IMR-90 (cell line): ENCODE measurements at regions not wholly inside any gene's neighbourhood (a gene's known extent, or its start where the extent isn't known, plus 50 kb on each side); places are given as distances from the start of the nearest gene placed in this dataset.

ENCODE experiments used
- ATAC-seq: fragments of 200-7000 bp; cut with Tn5 transposase; 2 replicates; pipeline ENCODE4 v1.9.1; 2020; ENCODE audit warnings: low read depth, mild to moderate bottlenecking, moderate library complexity
- BruUV-seq: library from RNA; stranded (reverse); fragments of 400-500 nt; replicated peaks from 2 replicates; lab custom pipeline; 2021; lab: Mats Ljungman, UMichigan
- CTCF ChIA-PET: fragments of 300-600 bp; formaldehyde crosslinking; extraction: SDS; loops from one replicate; lab custom pipeline; 2021; ENCODE audit warnings: antibody characterized with exemption; lab: Yijun Ruan, JAX
- POLR2A ChIA-PET: fragments of 300-600 bp; sonication (Branson Sonifier 250); formaldehyde crosslinking; loops from one replicate; lab custom pipeline; 2022; ENCODE audit warnings: antibody characterized with exemption; ENCODE audit not compliant: unreplicated experiment; lab: Charles Lee
- DNase-seq: peaks from one replicate; pipeline ENCODE4 v3.0.0; 2013
- H2AFZ ChIP-seq: replicated peaks from 2 replicates; pipeline ENCODE3; 2013; ENCODE audit warnings: low read length, mild to moderate bottlenecking; ENCODE audit not compliant: poor library complexity
- H2AK5ac ChIP-seq: 2 replicates; pipeline ENCODE4 v1.6.1; 2013; ENCODE audit warnings: low read depth, low read length, inconsistent platforms
- H2AK9ac ChIP-seq: replicated peaks from 2 replicates; pipeline ENCODE3; 2013; ENCODE audit warnings: mild to moderate bottlenecking, low read depth, low read length, moderate library complexity; ENCODE audit not compliant: poor library complexity
- H2BK120ac ChIP-seq: 2 replicates; pipeline ENCODE4 v1.6.1; 2013; ENCODE audit warnings: low read depth, low read length, inconsistent platforms
- H2BK15ac ChIP-seq: 3 replicates; pipeline ENCODE4 v1.6.1; 2013; ENCODE audit warnings: low read depth, low read length, inconsistent platforms
- H2BK20ac ChIP-seq: 2 replicates; pipeline ENCODE4 v1.6.1; 2013; ENCODE audit warnings: low read depth, mild to moderate bottlenecking, inconsistent platforms, low read length, moderate library complexity
- H2BK5ac ChIP-seq: 2 replicates; pipeline ENCODE4 v1.6.1; 2013; ENCODE audit warnings: mild to moderate bottlenecking, low read depth, low read length, inconsistent platforms; ENCODE audit not compliant: poor library complexity, severe bottlenecking
- H3K14ac ChIP-seq: replicated peaks from 2 replicates; pipeline ENCODE4 v1.6.1; 2013; ENCODE audit warnings: low read depth, low read length, inconsistent platforms
- H3K18ac ChIP-seq: 2 replicates; pipeline ENCODE4 v1.6.1; 2013; ENCODE audit warnings: low read depth, low read length, control low read depth
- H3K23ac ChIP-seq: 2 replicates; pipeline ENCODE4 v1.6.1; 2013; ENCODE audit warnings: low read depth, low read length, inconsistent platforms
- H3K27ac ChIP-seq: 2 replicates; pipeline ENCODE4 v1.5.1; 2013; ENCODE audit warnings: mild to moderate bottlenecking, control low read depth, low read length; ENCODE audit not compliant: insufficient read depth
- H3K27me3 ChIP-seq: 2 replicates; pipeline ENCODE4 v1.6.1; 2013; ENCODE audit warnings: low read length; ENCODE audit not compliant: control insufficient read depth, insufficient read depth
- H3K36me3 ChIP-seq: 2 replicates; pipeline ENCODE4 v1.6.1; 2013; ENCODE audit warnings: low read length, mixed read lengths; ENCODE audit not compliant: control insufficient read depth, insufficient read depth
- H3K4ac ChIP-seq: 2 replicates; pipeline ENCODE4 v1.6.1; 2013; ENCODE audit warnings: low read depth, low read length, inconsistent platforms
- H3K4me1 ChIP-seq: 2 replicates; pipeline ENCODE4 v1.6.1; 2013; ENCODE audit warnings: low read length, mixed read lengths; ENCODE audit not compliant: control insufficient read depth, insufficient read depth
- H3K4me2 ChIP-seq: 2 replicates; pipeline ENCODE4 v1.6.1; 2013; ENCODE audit warnings: low read depth, mild to moderate bottlenecking, control low read depth, low read length, moderate library complexity
- H3K4me3 ChIP-seq: 2 replicates; pipeline ENCODE4 v1.5.1; 2013; ENCODE audit warnings: low read depth, mild to moderate bottlenecking, control low read depth, low read length, moderate library complexity; ENCODE audit not compliant: insufficient read depth
- H3K56ac ChIP-seq: 2 replicates; pipeline ENCODE4 v1.6.1; 2013; ENCODE audit warnings: low read length, inconsistent platforms; ENCODE audit not compliant: insufficient read depth; ENCODE audit errors: extremely low read depth
- H3K79me1 ChIP-seq, 2 experiments: 2 replicates each; pipeline ENCODE4 v1.6.1; 2013; ENCODE audit warnings: low read length in 2 of 2, inconsistent platforms in 1 of 2, low read depth in 1 of 2
- H3K9ac ChIP-seq: 2 replicates; pipeline ENCODE4 v1.6.1; 2013; ENCODE audit warnings: low read depth, low read length, control low read depth
- H3K9me1 ChIP-seq: 2 replicates; pipeline ENCODE4 v1.6.1; 2013; ENCODE audit warnings: low read length, inconsistent platforms; ENCODE audit not compliant: insufficient read depth
- H3K9me3 ChIP-seq: 2 replicates; pipeline ENCODE4 v1.6.1; 2013; ENCODE audit warnings: low read length; ENCODE audit not compliant: control insufficient read depth, insufficient read depth
- H4K20me1 ChIP-seq: 2 replicates; pipeline ENCODE4 v1.6.1; 2013; ENCODE audit warnings: low read length, inconsistent platforms; ENCODE audit not compliant: insufficient read depth
- H4K5ac ChIP-seq: 2 replicates; pipeline ENCODE4 v1.6.1; 2013; ENCODE audit warnings: mild to moderate bottlenecking, low read depth, low read length, control low read depth
- H4K8ac ChIP-seq, 2 experiments: 2 replicates each; pipeline ENCODE4 v1.6.1; 2013; ENCODE audit warnings: low read depth in 2 of 2, low read length in 2 of 2, control low read depth in 1 of 2, inconsistent platforms in 1 of 2
- H4K91ac ChIP-seq: 2 replicates; pipeline ENCODE4 v1.6.1; 2013; ENCODE audit warnings: low read depth, low read length, inconsistent platforms; ENCODE audit not compliant: insufficient read depth
- MAFK ChIP-seq: IDR thresholded peaks from 2 replicates; pipeline ENCODE4 v1.6.1; 2012; ENCODE audit warnings: low read depth, low read length, improper control_type of control experiment
- POLR2A ChIP-seq: IDR thresholded peaks from 2 replicates; pipeline ENCODE4 v1.6.1; 2012; ENCODE audit warnings: mild to moderate bottlenecking, low read depth, low read length
- dilution Hi-C: fragments of 300-500 bp; cut with HindIII; formaldehyde crosslinking; loops from one replicate; pipeline ENCODE4 v1.14.3; 2018; ENCODE audit warnings: low sequenced_read_pairs; ENCODE audit not compliant: unreplicated experiment
- in situ Hi-C: fragments of 300-500 bp; cut with MboI; formaldehyde crosslinking; loops from 3 replicates; pipeline ENCODE4 v1.14.3; 2019; ENCODE audit warnings: low sequenced_read_pairs, inconsistent platforms, mixed read lengths
- intact Hi-C: fragments of 100-400 bp; cut with micrococcal nuclease; formaldehyde crosslinking; loops from 2 replicates; pipeline ENCODE4 v1.10.0; 2022

GRCh38 chr6:68052234-68052633 is 582.8 kb upstream of the ADGRB3 start:
- Histone ChIP-seq H3K4me1 (no peaks in the 10 kb centered on the region), H2AFZ (no peak overlapping the region), H3K9me1 (no peaks in the 10 kb centered on the region), H3K27me3 (no peaks in the 10 kb centered on the region), H2BK120ac (no peak overlapping the region), H2BK5ac (no peak overlapping the region), H3K23ac (no peak overlapping the region), H4K8ac (no peak overlapping the region), H3K79me1 (no peaks in the 10 kb centered on the region), H4K91ac (no peak overlapping the region), H3K14ac (no peak overlapping the region), H3K9ac (no peak overlapping the region), H3K36me3 (no peaks in the 10 kb centered on the region), H4K5ac (no peak overlapping the region), H3K4ac (no peak overlapping the region), H2BK20ac (no peak overlapping the region), H3K56ac (no peak overlapping the region), H3K27ac (no peak overlapping the region), H3K18ac (no peak overlapping the region), H3K4me3 (no peak overlapping the region), H2AK9ac (no peak overlapping the region), H3K4me2 (no peak overlapping the region), H3K9me3 (no peaks in the 10 kb centered on the region), H2AK5ac (no peak overlapping the region), H4K20me1 (no peaks in the 10 kb centered on the region), H2BK15ac (no peak overlapping the region)
- ChIA-PET CTCF (no interaction called here), POLR2A (no interaction called here)
- DNase-seq: no peak
- dilution Hi-C loops: no loop called here
- in situ Hi-C loops: no loop called here
- ATAC-seq: no peak
- intact Hi-C loops: no loop called here
- BruUV-seq: no TSS peak
- peak; percentile 76 for TF ChIP-seq MAFK
- no peak for TF ChIP-seq POLR2A
